Neutrophil (primary cell): ENCODE measurements at regions not wholly inside any gene's neighbourhood (a gene's known extent, or its start where the extent isn't known, plus 50 kb on each side); places are given as distances from the start of the nearest gene placed in this dataset.

ENCODE experiments used
- H3K27ac ChIP-seq: fragments of 200-600 bp; sonication (generic); 2 replicates; pipeline ENCODE4 v1.5.1; 2016; ENCODE audit warnings: mild to moderate bottlenecking, moderate library complexity
- H3K27me3 ChIP-seq: fragments of 200-600 bp; sonication (generic); 2 replicates; pipeline ENCODE4 v1.6.0; 2016; ENCODE audit warnings: mild to moderate bottlenecking
- H3K36me3 ChIP-seq: fragments of 200-600 bp; sonication (generic); 2 replicates; pipeline ENCODE4 v1.5.1; 2017
- H3K4me1 ChIP-seq, 2 experiments: fragments of 200-600 bp in 1 of 2; sonication (generic) in 1 of 2; 1 replicate in 1 of 2; 2 replicates in 1 of 2; pipeline versions ENCODE4 v1.5.1 to v1.6.1; 2013 to 2016; ENCODE audit warnings: low read depth in 1 of 2, low read length in 1 of 2, mild to moderate bottlenecking in 1 of 2, moderate library complexity in 1 of 2; ENCODE audit not compliant: control insufficient read depth in 1 of 2, insufficient read depth in 1 of 2
- H3K4me3 ChIP-seq, 2 experiments: fragments of 200-600 bp in 1 of 2; sonication (generic) in 1 of 2; 1 replicate in 1 of 2; 2 replicates in 1 of 2; pipeline ENCODE4 v1.5.1; 2013 to 2016; ENCODE audit warnings: low read depth in 1 of 2, low read length in 1 of 2, mild to moderate bottlenecking in 1 of 2, moderate library complexity in 1 of 2
- H3K9me3 ChIP-seq: fragments of 200-600 bp; sonication (generic); 2 replicates; pipeline ENCODE4 v1.5.1; 2016
- TF ChIP-seq, protein P1 (sequence below): fragments of 200-600 bp; sonication (generic); IDR thresholded peaks from 2 replicates; pipeline ENCODE4 v1.5.1; 2016; ENCODE audit warnings: antibody characterized with exemption

DNA sequence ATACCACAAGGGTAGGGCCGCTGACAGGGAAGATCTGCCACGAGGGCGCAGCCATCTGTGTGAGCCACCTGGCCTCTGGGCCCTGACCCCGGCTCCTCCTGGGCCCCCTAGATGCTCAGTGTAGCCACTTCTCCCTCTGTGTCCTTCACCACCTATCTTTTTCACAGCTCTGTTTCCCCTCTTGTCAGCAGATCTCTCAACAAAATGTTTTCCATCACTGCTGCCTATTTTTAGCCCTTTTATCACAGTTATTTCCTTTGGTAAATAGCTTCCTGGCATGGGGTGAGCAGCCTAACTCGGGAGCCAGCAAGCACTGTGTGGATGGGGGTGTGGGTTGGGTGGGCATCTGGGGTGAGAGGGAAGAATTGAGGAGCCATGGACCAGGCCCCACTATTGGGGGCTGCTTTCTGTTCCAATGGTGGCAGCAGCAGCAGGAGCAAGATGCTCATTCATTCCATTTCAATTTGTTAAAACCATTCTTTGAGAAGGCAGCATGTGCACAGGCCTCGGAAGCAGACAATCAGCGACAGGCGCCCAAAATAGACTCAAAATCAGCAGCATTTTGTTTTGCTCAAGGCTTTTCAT lies 135.2 kb upstream of the NAV2 start:
- TF ChIP-seq, protein P1, sequence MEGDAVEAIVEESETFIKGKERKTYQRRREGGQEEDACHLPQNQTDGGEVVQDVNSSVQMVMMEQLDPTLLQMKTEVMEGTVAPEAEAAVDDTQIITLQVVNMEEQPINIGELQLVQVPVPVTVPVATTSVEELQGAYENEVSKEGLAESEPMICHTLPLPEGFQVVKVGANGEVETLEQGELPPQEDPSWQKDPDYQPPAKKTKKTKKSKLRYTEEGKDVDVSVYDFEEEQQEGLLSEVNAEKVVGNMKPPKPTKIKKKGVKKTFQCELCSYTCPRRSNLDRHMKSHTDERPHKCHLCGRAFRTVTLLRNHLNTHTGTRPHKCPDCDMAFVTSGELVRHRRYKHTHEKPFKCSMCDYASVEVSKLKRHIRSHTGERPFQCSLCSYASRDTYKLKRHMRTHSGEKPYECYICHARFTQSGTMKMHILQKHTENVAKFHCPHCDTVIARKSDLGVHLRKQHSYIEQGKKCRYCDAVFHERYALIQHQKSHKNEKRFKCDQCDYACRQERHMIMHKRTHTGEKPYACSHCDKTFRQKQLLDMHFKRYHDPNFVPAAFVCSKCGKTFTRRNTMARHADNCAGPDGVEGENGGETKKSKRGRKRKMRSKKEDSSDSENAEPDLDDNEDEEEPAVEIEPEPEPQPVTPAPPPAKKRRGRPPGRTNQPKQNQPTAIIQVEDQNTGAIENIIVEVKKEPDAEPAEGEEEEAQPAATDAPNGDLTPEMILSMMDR, result no peak
- H3K4me1 ChIP-seq, result no peaks in the 10 kb centered on the region
- no peaks in the 10 kb centered on the region for H3K9me3 ChIP-seq
- no peak overlapping the region for H3K4me3 ChIP-seq
- H3K27me3 ChIP-seq, result peaks cover 18% of the 10 kb centered on the region
- no peaks in the 10 kb centered on the region for H3K36me3 ChIP-seq
- H3K27ac ChIP-seq, result no peak overlapping the region

DNA sequence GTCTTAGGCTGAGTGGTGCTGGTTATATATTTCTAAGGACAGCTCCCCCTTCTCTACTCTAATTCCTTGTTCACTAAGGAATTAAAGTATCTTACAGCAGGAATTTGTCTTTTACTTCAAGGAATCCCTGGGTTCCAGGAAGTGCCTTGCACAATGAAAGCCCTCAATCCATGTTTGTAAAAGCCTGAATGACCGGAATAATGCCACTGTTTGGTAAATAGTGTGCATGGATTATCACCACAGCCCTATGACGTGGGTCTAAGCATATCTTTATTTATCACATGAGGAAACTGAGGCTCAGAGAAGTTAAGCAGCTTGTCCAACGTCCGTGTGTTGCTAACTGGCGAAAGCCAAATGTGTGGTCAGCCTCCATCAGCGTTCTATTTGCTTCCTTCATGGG lies 135.7 kb upstream of the NAV2 start:
- Histone ChIP-seq H3K9me3 (no peaks in the 10 kb centered on the region), H3K4me3 (no peak overlapping the region), H3K27me3 (peaks cover 18% of the 10 kb centered on the region), H3K4me1 (no peaks in the 10 kb centered on the region), H3K27ac (no peak overlapping the region), H3K36me3 (no peaks in the 10 kb centered on the region)
- TF ChIP-seq, protein P1, result no peak

DNA sequence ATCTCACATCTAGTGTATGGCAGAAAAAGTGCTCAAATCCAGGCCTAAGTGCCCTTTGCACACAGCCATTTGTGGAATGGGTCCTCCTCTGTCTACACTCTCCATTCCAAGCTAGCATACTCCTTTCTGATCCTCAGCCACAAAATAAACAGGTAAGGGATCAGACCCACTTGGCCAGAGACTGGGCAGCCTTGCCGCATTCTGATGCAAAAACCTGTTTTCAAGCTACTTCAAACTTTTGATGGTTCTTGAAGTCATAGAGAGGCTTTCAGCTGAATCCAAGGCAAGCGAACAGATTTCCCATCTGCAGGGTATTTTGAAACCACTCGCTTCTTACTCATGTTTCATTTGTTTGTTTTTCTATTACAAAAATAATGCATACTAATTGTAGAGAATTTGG lies 136.6 kb upstream of the NAV2 start:
- Histone ChIP-seq H3K9me3 (no peaks in the 10 kb centered on the region), H3K4me1 (no peaks in the 10 kb centered on the region), H3K27me3 (peaks cover 18% of the 10 kb centered on the region), H3K4me3 (no peak overlapping the region), H3K27ac (no peak overlapping the region), H3K36me3 (no peaks in the 10 kb centered on the region)
- TF ChIP-seq, protein P1, result no peak

DNA sequence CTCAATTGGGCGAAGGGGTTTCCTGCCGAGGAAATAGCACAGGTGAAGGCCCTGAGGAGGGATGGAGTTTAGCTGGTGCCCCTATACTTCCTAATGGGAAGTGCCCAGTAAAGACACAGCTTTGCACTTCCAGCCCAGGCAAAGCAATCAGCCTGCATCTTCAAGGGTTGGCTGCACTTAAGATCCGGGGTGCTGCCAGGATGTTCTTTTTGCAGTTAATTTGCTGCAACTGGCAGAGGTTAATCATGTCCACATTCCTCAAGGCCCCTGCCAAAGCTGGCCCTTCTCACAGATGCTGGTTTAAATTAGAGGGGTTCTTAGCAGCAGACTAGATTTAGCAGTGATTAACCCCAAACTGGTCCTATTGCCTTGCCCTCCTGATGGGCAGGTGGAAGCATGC lies 137.7 kb upstream of the NAV2 start:
- TF ChIP-seq, protein P1, result no peak
- Histone ChIP-seq H3K27me3 (peaks cover 19% of the 10 kb centered on the region), H3K4me1 (no peaks in the 10 kb centered on the region)

DNA sequence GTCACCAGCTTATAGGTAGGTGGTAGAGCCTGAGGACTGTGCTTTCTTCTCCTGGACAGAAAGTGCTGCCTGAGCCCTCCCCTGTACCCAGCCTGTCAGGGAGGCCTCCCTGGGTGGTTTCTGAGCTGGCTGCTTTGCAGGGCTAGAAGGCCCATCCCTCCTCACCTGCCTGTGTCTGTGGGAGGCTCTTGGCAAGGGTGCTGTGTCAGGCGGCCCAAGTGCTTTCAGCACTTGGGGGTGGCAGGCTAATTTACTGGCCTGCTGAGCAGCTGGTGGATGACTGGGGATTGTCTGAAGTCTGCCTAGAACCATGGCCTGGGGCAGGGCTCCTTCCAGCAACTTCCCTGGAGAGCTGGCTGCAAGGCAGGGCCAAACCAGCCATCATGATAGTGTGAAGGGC lies 139.0 kb upstream of the NAV2 start:
- Histone ChIP-seq H3K4me1 (no peaks in the 10 kb centered on the region), H3K9me3 (no peaks in the 10 kb centered on the region), H3K4me3 (no peak overlapping the region), H3K27ac (no peak overlapping the region), H3K27me3 (peaks cover 26% of the 10 kb centered on the region), H3K36me3 (no peaks in the 10 kb centered on the region)
- TF ChIP-seq, protein P1, result no peak

More for the DNA sequence above, 137.7 kb upstream of the NAV2 start:
- H3K9me3 ChIP-seq, result no peaks in the 10 kb centered on the region
- no peaks in the 10 kb centered on the region for H3K36me3 ChIP-seq
- no peak overlapping the region for H3K4me3 ChIP-seq
- no peak overlapping the region for H3K27ac ChIP-seq

DNA sequence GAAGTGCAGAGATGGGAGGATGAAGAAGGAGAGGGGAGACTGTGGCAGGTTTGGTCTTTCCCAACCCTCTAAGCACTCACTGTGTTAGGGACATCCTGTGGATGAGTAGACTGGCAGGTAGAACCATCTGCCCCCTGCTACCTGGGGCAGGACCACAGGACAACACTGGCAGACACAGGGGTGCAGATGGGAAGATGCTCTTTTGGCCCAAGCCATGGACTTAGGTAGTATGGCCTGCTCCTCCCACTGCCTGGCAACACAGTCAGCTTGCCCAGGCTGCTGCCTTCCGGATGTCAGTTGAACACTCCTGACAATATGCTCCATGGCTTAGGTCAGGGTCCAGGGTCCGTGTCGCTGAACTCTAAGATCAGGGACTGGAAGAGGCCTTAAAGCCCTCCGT lies 140.7 kb upstream of the NAV2 start:
- Histone ChIP-seq H3K9me3 (no peaks in the 10 kb centered on the region), H3K27me3 (peaks cover 12% of the 10 kb centered on the region), H3K27ac (no peak overlapping the region), H3K4me1 (no peaks in the 10 kb centered on the region), H3K36me3 (no peaks in the 10 kb centered on the region), H3K4me3 (no peak overlapping the region)
- TF ChIP-seq, protein P1, result no peak
